Left forelimb (tissue), 1 donor: ENCODE measurements at regions not wholly inside any gene's neighbourhood (a gene's known extent, or its start where the extent isn't known, plus 50 kb on each side); places are given as distances from the start of the nearest gene placed in this dataset.
"Not testable (repeated sequence)": the region's sequence is repeated elsewhere in the genome, so short reads cannot be mapped to it uniquely, and the experiment has no call there.

Source experiments
- DNase-seq: peaks from one replicate; pipeline ENCODE4 v3.0.0-alpha.2; 2018; ENCODE audit warnings: low spot score

DNA sequence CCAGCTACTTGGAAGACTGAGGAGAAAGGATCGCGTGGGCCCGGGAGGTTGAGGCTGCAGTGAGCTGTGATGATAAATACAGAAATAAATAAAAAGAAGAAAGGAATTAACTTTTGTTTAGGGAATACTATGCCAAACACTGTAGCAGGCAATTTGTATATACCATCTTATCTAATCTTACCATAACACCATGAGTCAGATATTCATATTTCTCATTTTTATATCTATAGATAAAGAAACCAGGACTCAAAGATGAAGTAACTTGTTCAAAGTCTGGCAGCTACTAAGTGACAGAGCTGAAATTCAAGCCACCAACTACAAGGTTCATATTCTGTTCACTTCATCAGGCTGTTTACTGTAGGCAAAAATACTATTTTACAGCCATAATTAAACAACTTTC lies 119.2 kb upstream of the SLC39A10 start:
- DNase-seq, result no peak

DNA sequence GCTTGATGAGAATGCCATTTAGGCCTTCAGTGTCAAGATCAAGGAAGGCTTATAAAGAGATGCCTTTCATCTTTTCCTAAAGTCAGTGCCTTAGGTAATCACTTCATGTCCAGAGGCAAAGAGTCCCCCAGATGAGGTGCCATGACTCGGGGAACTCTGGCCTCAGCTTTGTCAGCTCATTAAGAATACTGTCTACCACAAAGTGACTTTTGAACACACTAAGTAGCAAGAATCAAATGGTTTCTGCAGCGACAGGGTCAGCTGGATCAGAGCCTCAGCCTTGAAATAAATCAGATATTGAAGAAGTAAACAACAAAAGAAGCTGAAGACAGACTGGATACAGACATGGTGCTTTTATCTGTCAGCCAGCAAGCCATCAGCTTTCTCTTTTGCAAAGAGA lies 120.1 kb upstream of the SLC39A10 start:
- no peak for DNase-seq

DNA sequence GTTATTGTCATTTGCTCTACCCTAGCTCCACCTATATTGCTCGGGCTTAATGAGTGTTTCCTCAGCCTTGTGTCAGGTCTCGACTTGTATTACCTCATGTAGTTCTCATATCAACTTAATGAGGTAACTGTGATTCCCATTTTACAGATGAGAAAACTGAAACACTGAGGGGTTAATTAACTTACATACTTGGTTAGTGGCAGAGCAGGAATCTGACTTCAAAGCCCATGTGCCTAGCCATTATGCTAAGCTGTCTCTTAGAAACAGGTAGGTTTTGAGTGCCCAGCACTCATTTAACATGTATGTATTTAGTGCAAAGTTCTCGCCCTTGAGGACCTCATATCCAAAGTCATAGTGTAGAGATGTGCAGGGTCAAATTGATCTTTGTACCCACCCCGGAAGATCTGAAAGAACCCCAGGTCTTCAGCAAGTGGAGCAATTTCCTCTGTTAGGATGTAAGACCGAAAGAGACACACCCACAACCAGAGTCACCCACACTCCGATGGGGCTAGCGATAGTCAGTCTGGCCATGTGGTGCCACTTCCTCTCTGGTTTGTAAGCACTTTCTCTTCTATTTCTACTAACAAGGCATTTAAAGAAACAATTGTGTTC lies 121.0 kb upstream of the SLC39A10 start:
- no peak for DNase-seq

DNA sequence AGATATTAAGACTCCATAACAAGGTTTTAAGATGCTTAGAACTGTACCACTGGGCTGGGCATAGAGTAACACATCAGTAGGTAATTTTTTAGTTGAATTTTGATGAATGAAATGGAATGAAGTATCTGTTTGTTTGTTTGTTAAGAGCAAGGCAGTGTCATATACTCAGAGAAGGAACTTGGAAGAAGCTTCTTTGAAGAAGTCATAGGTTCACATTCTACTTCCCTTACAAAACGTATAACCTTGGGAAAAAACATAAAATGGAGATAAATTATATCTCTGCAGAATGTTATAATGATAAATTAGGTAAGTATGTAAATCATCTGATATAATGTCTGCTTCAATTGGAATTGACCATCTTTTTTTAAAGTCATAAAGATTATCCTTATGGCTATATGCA lies 122.1 kb upstream of the SLC39A10 start:
- no peak for DNase-seq

DNA sequence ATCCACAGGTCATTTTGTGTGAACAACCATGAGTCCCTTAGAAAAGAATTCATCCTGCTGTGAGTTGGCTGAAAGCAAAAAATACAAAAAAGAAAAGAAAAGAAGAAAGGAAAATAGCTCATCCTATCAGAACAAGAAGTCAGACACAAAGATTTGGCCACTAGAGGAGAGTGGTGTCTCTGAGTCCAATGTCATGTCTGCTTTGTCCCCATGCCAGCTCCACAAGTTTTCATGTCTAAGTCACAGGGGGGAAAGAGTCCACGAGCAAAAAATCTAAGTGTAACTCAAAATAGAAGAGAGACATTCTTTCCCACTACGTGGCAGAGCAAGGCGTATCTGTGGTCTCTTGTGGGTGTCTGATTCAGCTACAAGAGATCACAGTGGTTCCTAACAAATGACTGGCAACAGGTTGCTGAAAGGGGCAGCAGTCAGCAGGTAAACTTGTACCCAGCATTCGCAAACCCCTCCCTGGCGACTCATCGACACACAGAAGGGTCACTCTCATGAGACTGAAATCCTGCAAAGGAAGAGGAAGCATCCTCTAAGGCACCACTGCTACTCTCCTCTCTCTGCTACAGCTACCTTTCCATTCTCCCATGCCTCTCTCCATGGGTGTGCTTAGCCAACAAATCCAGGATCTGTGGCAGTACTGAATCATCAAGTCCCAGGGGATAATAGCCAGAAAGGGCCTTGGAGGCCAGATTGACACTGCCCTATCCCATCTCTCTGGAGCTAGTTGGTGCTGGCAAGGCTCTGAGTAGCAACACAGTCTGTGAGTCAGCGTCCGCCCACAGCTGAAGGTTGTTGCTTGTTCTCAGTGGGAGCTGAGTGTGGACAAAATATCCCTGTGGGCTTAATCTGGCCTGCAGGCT lies 123.0 kb upstream of the SLC39A10 start:
- no peak for DNase-seq

DNA sequence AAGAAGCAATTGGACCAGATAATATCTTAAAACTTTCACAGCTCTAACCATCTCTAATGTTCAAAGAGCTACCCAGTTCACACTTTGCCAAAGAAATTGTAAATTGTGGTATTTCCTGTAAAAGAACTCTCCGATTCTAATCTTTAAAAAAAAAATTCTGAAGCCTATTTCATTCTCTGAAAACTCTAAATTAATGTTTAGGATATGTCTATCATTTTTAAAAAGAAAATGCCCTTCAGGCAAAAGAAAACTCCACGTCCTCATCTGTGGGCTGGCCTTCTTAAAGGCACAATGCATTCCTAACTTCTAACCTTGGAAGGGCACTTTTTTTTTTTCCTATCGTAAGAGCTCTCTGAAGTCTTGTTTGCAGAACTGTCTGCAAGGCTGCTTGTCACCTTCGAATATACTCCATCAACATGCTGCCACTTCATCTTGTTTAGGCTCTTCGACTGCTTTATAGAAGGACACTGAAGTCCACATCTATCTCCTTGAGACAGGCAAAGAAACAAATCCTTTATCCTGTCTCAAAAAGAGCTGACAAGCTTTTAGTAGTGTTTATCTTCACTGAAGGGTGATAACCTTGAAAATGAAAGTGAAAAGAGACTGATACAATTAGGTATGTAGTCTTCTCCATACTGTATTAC lies 124.3 kb upstream of the SLC39A10 start:
- DNase-seq, result no peak

DNA sequence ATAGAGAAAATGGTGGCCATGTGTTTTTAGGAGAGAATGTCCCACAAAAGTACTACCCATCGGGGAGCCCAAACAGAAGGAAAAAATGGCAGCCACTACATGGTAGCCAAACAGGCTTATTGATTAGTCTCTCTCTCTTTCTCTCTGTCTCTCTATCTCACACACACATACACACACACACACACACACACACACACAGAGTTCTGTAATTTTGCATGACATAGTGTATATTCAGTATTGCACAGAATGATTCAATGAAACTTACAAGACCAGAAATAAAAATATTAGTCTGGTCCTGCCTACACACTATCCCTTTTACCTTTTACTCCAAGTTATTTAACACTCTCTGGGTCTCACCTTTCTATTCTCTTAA lies 124.8 kb upstream of the SLC39A10 start:
- DNase-seq, result no peak

DNA sequence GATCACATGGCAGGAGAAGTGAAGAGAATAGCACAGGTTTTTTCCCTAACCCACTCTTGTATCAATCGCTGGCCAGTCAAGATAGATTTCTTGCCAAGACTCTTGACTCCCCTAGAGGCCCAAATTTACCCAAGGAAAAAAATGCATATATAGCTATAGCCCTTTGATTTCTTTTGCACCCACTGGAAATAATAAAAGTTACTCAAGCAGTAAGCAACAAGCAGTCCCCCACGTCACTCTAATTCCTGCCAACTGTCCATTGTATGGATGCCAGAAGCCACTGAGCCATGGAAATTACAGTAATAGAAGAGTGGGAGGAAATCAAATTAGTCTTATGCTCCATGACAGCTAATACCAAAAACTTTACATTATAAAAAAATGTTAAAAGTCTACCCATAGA lies 125.3 kb upstream of the SLC39A10 start:
- DNase-seq, result no peak

DNA sequence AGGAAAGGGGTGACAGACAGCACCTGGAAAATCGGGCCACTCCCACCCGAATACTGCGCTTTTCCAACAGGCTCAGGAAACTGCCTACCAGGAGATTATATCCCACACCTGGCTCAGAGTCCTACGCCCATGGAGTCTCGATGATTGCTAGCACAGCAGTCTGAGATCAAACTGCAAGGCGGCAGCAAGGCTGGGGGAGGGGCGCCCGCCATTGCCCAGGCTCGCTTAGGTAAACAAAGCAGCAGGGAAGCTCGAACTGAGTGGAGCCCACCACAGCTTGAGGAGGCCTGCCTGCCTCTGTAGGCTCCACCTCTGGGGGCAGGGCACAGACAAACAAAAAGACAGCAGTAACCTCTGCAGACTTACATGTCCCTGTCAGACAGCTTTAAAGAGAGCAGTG lies 133.8 kb upstream of the SLC39A10 start:
- not testable (repeated sequence) for DNase-seq

DNA sequence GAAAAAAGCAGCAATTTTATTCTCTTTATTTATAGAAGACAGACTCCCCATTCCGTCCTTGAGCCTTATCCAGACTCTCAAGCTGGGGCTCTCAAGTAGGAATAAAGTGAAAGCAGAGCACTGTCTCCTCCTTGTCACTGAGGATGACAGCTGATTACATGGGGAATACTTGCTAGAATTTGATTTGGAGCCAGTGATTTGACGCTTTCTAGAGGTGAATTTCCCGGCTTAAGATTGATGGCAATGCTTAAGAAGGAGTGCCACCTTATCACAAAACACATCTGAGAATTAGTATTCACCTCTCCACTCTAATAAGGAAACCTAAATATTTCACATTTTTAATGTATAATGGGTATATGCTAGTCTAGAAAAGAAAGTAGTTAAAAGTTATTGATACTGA lies 135.4 kb upstream of the SLC39A10 start:
- DNase-seq, result no peak

DNA sequence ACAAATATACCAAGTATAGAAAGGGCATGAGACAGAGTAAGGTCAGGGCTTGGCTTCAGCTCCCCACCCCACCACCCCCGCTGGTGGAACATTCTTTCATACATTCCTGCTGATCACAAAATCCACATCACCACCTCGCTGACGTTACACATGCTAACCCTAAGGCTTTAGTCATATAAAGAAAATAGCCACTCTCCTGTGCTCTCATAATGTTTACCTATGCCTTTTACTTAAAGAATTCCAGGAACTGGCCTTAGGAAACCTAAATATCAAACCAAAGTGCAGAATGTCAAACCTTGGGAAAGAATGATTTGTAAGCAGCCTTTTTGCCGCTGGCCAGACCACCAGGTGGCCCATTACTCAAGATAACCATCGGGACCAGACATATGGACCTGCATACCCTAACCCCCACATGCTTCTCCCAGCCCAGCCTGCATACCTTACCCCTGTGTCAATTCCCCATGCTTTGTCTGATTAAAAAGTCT lies 136.3 kb upstream of the SLC39A10 start:
- no peak for DNase-seq

DNA sequence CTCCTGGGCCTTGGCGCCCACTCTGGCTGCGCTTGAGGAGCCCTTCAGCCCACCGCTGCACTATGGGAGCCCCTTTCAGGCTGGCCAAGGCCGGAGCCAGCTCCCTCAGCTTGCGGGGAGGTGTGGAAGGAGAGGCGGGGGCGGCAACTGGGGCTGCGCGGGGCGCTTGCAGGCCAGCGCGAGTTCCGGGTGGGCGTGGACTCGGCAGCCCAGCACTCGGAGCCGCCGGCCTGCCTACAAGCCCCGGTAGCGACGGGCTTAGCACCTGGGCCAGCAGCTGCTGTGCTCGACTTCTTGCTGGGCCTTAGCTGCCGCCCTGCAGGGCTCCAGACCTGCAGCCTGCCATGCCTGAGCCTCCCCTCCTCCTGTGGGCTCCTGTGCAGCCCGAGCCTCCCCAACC lies 141.5 kb upstream of the SLC39A10 start:
- no peak for DNase-seq

DNA sequence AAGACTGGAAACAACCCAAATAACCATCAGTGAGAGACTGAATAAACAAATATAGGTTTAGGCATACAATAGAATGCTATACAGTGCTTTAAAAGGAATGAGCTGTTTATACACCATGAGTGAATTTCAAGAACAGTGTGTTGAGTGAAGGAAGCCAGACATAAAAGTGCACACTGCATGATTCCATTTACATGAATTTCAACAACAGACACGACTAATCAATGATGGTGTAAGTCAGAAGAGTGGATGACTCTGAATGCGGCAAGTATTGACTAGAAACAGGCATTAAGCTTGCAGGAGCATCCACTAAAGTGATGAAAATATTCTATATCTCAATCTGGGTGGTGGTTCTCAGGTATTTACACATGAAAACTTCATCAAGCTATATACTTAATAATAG lies 142.7 kb upstream of the SLC39A10 start:
- no peak for DNase-seq

DNA sequence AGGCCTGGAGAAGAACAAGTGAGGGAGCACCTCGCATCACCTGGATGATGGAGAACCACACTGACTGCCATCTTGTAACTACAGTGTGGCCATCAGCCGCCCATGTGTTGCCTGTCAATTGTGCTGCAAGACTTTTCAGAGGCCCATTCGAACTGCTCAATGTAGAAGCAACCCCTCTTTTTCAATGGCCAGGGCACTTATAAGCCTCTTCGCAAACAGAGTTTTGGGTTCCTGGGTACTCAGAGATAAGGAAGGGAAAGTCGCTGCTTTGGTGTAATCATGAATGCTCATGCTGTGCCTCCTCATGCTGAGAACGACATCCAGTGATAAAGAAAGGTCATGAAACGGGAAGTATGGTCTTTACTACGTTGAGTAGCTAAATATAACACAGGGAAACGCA lies 143.9 kb upstream of the SLC39A10 start:
- DNase-seq, result no peak

DNA sequence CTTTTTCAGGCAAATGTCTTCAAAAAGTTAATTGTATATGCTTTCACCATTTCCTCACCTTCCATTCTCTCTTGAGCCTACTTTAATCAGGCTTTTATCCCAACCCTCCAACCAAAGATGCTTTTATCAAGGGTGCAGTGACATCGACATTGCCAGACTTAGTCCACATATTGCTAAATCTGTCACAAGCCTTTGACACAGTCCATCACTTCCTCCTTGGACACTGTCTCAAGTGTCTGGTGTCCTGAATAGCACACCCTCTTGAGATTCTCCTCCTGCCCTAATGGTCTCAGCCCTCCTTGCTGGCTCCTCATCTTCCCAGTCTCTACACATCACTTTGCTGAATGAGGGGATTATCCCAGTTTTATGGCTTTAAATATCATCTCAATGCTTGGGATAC lies 147.5 kb upstream of the SLC39A10 start:
- DNase-seq, result no peak

DNA sequence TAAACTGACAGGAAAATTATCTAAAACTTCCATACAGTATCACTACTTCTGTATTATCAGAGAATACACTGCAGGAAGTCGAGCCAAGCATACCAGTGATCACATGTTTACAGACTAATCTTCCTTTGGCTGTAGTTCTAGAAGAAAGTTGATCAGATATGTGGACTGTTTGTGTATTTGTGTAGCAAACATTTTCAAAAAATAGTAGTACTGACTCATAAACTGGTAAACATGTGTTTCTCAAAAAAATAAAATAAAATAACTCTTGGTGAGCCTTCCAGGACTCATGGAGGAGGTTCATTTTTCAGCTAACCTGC lies 148.9 kb upstream of the SLC39A10 start:
- no peak for DNase-seq

DNA sequence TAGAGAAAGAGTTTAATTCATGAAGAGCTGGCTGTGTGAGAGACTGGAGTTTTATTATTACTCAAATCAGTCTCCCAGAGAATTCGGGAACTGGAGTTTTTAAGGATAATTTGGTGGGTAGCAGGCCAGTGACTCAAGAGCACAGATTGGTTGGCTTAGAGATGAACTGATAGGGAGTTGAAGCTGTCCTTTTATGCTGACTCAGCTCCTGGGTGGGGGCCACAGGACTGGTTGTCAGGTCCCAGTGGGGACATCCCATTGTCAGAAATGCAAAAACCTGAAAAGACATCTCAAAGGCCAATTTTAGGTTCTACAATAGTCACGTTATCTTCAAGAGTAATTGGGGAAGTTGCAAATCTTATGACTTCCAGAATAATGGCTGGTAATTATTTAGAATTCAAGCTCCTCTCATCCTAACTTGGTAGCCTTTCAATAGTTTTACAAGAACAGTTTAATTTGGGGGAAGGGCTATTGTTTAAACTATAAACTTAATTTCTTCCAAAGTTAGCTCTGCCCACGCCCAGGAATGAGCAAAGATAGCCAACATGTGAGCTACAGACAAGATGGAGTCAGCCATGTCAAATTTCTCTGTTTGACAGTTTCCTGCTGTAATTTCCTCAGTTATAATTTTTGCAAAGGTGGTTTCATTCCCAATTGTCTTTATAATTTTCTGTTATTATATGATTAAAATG lies 149.4 kb upstream of the SLC39A10 start:
- no peak for DNase-seq

DNA sequence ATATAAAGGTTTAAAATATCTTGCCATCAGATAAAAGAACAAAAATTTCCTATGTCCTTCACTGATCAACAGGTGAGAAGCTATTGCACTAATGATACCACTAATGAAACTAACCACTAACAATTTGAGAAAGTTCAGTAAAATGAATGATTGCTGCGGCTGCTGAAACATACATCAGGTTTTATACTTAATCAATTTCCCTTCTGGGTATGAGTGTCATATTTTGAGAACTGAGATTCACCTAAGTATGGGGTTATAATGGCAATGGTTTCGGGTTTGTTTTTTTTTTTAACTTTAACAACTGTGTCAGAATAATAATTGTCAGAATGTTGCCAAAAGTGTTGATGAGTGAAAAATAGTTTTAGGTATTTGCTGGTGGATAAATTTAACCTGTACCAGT lies 151.3 kb upstream of the SLC39A10 start:
- DNase-seq, result no peak

DNA sequence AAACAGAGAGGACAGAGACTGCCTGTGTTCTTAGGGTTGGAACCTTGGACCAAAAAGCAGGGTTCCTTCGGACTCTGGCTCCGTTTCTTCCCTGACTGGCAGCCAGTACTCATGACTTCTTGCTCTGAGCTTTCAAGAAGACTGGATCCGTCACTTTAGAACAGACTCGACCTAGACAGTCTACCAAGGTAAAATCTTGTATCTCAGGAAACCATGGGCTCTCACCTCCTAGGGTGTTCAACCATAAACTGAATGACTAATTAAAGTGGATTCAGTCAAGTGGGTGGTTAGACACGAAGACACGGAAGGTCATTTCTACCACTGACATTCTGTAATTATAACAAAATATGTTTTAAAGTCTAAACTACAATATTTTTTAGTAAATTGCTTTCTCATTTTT lies 153.8 kb upstream of the SLC39A10 start:
- no peak for DNase-seq

DNA sequence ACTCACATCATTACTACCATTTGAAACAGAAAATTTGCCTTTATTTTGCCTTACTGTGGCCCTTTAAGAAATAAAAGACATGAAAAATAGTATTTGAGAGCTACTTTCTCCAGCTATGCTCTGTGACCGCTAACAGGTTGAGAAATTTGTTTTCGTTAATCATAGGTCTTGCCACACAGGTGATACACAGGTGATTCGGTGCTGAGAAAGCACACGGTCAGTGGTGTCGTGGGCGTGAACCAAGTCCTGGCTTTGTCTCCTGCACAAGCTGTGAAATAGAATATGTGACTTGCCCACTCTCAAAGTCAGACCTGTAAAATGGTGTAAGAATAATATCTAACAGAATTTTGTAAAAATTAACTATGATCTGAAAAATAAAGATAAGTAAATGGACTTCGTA lies 155.3 kb upstream of the SLC39A10 start:
- DNase-seq, result no peak

DNA sequence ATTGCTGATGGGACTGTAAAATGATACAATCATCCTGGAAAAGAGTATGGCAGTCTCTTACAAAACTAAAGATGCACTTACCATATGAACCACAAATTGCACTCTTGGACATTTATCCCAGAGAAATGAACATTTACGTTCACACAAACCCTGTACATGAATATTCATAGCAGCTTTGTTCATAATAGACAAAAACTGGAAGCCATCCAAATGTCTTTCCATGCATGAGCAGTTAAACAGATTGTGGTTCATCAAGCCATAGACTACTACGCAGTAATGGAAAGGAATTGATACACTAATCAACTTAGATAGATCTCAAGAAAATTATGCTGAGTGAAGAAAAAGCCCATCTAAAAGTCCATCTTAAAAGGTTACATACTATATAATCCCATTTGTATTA lies 156.1 kb upstream of the SLC39A10 start:
- DNase-seq, result no peak

DNA sequence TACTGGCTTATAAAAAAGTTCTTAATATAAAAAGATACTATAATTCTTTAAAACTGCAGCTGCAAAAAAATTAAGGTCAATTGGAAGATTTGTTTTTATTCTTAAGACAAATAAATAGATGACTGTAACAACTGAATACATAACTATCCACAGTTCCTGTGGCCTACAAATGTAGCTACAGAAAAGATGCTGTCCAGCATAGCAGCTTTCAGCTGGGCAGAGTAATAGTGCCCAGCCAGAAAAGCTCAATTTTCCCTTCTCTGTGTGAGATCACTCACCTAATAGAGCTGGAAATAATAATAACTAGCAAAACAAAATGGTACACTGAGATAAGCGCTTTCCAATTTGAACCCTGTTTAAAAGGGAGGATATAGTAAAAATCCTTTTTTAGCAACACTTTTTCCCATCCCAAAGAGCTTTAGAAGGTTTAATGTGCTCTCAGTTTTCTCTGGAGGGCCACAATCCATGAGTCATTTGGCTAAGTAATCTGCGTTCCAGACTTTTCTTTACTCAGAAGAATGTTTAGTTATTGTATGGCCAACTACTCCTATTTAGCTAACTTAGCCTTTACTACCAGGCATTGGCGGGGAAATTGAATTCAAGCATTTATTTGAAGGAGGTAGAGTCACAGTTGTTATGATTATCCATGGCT lies 158.1 kb upstream of the SLC39A10 start:
- DNase-seq, result no peak
